ENCODE measurements at regions not wholly inside any gene's neighbourhood (a gene's known extent, or its start where the extent isn't known, plus 50 kb on each side); places are given as distances from the start of the nearest gene placed in this dataset.

DNA sequence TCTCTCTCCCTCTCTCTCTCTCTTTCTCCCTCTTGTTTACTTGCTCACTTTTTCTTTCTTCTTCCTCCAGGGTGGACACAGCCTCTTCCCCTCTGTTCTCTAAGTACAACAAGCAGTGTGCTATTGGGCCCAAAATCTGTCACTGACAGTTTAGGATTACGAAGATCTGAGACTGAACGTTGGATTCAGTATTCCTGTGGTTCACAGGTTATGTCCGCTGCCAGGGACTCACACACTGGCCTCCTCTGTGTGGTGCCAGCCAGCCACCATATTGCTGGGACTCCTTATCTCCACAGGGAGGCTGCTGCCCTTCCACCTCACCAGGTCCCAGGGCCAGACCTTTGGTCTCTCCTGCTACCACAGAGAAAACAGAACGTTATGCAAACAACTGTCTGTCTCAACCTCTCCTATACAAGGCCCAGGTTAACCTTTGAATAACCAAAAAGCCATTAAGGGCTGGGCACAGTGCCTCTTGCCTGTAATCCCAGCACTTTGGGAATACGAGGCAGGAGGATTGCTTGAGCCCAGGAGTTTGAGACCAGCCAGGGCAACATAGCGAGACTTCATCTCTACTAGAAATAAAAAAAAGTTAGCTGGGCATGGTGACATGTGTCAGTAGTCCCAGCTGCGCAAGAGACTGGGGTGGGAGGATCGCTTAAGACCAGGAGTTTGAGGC lies 171.9 kb upstream of the RAB4A start:
- DNase-seq, result no peak

- no peak for DNase-seq
Observed at GRCh38 chr1:229101011-229101871, 169.7 kb upstream of the RAB4A start.

GRCh38 chr1:229102741-229103391 lies 168.0 kb upstream of the RAB4A start:
- no peak for DNase-seq

DNA sequence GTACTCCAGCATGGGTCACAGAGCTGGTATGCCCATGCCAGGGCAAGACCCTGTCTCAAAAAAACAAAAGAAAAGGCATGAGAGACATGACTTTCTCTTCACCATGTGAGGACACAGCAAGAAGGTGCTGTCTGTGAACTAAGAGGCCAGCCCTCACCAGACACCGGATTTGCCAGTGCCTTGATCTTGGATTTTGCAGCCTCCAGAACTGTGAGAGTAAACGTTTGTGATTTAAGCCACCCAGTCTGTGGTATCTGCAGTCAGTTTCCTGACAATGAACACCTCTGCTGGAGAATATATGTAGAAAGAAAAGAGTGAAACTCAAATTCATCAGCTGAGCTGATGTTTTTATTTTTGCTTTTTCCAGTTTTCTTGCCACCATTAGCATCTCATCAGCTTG lies 166.3 kb upstream of the RAB4A start:
- no peak for DNase-seq

- DNase-seq, result no peak
Observed at GRCh38 chr1:229105109-229105508, 165.8 kb upstream of the RAB4A start.

GRCh38 chr1:229105822-229106525 lies 164.9 kb upstream of the RAB4A start:
- no peak for DNase-seq

DNA sequence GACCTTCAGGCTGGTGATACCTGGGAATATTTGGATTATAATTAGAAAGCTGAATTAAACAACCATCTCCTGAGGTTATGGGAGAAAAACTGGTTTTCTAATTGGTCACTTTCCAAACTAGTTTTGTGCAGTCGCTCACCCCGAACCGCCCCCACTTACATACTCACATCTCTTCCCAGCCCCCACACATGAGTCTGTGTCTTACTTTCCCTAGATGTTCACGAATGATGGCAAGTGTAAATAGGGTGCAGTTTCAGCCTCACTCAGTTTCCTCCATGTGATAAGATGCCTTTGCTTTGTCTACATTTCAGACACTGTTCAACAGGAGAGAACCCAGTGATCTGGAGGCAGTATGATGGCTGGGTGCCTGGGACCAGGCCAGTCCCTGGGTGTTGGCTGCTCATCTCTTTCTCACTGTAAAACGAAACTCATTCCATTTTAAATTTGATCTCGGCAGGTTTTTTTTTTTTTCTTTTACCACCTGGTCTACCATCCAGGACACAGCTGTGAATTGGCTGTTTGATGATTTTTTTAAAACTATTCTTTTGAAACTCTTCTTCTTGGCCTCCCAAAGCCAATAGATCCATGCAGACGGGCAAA lies 164.3 kb upstream of the RAB4A start:
- DNase-seq, result no peak

GRCh38 chr1:229107304-229107815 lies 163.6 kb upstream of the RAB4A start:
- DNase-seq, result no peak

DNA sequence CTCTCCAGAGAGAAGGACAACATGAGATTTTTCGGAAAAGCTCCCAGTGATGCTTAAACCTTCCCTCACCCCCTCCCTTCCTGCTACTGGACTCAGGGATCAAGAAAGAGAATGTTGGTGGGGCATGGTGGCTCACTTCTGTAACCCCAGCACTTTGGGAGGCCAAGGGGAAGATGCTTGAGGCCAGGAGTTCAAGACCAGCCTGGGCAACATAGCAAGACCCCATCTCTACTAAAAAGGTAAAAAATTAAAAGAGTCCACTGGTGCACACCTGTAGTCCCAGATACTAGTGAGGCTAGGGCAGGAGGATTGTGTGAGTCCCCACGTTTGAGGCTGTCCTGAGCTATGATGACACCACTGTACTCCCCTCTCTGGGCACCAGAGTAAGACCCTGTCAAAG lies 162.9 kb upstream of the RAB4A start:
- no peak for DNase-seq

DNA sequence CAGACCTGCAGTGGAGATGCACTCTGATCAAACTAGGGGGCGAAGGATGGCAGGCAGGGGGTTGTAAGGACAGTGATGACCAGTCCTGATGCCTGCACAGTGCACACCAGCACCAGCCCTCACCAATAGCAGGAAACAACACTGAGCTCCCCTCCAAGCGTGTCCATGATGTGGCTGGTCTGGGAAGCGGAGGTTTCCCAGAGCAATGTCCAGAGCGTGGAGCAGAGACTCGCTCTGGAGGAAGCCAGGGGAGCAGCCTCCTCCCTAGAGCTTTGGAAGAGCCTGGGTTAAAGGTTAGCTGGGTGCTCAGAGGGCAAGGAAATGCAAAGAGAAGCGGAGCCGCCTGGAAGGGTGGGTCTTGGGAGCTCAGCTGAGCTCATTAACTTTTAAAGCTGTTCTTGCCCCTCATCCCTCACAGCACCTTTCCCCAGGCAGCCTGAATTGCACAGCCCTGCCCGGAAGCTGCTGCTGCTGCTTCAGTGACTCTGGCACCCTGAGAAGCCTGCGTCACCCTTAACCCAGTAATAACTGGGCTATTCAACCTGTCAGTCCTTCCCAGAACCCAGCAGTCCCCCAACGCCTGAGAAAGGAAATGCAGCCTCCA lies 162.2 kb upstream of the RAB4A start:
- DNase-seq, result no peak

GRCh38 chr1:229109320-229109761 lies 161.6 kb upstream of the RAB4A start:
- no peak for DNase-seq

DNA sequence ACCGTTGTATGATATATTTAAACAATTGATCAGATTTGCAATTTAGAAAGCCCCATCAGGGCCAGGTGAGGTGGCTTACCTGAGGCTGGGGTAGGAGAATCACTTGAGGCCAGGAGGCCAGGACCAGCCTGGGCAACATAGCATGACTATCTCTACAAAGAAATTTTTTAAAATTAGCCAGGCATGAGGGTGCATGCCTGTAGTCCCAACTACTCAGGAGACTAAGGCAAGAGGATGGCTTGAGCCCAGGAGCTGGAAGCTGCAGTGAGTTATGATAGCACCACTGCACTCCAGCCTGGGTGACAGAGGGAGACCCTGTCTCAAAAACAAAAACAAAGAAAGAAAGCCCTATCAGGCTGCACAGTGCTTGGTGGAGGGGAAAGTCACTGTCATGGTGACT lies 159.9 kb upstream of the RAB4A start:
- no peak for DNase-seq

DNA sequence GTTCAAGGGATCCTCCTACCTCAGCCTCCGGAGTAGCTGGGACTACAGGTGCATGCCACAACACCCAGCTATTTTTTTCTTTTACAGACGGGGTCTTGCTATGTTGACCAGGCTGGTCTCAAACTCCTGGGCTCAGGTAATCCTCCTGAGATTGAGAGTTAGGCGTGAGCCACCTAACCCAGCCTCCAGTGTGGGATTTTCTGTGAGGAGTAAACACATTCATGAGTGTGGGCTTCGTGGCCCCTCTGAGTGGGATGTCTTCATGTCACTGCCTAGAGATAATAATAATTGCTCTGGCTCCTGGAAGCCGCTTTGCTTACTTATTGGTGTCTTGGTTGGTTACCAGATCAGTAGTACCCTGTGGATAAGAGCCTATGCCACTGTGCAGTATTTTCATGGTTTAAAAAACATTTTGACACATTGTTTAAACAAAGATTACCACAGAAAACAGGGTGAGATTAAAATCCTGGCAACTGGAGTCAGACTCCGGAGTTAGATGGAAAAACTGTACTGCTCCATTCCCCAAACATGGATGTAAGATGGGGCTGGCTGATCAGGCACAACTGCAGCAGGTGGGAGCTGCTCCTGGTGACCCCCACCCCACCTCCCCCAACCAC lies 159.1 kb upstream of the RAB4A start:
- no peak for DNase-seq

- no peak for DNase-seq
Observed at GRCh38 chr1:229112832-229113548, 157.9 kb upstream of the RAB4A start.

- DNase-seq, result no peak
Observed at GRCh38 chr1:229114315-229114714, 156.6 kb upstream of the RAB4A start.

GRCh38 chr1:229114850-229115365 lies 156.0 kb upstream of the RAB4A start:
- DNase-seq, result no peak

DNA sequence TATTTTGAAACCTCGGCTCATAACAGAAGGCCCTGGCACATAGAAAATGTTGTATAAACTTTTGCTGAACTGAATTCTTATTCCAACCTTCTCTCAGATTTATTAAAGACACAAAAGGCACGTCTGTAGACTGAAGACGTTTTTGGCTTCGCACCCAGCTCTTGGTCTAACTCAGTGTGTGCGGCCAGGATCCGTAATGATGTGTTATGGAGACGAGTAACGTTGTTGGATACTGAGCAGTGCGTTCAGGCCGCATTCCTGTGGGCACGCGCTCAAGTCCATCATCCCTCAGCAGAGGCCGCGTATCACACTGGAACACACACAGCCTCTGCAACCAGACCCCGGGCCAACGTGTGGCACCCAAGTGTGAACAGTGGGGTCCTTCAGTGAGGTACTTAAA lies 154.8 kb upstream of the RAB4A start:
- DNase-seq, result no peak

DNA sequence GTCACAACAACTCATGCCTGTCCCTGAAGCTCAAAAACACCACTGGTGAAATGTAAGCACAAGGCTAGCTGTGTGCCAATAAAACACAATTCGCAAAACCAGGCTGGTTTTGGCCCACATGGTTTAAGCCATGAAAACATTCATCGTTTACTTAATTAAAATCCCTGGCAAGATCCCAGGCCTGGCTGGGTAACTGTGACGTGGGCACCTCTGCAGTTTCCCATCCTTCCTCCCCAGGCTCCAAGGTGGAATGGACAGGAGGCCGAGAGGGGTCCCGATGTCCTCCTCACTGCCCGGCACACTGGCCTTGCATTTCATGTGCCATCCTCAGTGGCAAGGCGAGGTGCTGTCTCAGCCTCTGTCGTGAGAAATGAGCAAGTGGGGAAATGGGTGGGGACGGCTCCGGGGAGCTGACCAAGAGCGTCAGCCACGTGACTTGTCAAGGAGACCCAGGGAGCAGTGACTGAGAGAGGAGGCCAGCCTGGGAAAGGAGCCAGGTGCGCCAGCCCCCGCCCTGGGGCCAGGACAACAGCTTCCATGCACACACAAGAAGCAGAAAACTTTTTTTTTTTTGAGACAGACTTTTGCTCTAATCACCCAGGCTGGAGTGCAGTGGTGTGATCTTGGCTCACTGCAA lies 153.1 kb upstream of the RAB4A start:
- DNase-seq, result no peak

DNA sequence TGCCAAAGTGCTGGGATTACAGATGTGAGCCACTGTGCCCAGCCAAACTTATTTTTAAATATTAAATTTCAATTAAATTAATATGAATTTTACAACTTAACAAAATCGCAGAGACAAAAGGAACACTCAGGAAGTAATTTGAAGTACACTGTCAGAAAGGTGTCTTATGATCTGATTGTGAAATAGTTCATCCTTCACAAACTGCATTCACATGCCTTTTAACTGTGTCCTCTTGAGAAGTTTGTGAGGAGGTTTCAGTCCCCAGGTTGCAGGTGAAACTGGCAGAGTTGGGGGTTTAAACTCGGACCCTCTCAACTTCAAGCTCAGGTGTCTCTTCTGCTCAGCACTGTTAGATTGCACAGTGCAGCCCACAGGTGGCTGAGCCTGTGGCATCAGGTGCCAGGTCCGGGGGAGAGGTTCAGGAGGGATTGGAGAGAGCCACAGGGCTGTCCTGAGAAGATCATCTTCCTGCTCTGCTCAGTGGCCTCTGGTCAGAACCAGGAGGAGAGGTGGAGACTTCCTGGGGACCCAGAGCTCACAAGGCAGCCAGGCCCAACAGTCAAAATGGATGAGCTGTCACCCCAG lies 152.3 kb upstream of the RAB4A start:
- DNase-seq, result no peak

DNA sequence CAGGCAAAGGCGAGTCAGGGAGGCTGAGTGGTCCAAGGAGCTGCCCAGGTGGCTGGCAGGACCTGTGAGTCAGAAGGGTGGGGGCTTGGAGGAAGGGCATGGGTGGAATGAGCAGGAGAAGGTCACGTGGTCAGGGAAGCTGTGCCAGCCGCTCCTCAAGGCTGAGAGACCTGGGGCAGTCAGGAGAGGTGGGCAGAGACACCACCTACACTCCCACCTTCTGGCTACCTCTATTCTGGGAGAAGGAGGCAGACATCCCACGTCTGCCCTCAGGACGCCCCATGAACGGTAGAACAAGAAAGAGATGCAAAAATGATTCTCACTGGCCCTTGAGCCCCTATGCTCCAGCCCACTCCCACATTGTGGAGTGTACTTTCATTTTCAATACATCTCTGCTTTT lies 151.8 kb upstream of the RAB4A start:
- DNase-seq, result no peak
